T-helper 2 cell treated with Interferon-gamma antibody and Interleukin-4, amounts not matched to agents 5 μg/mL and 100 μg/mL, for 36 hours (primary cell): ENCODE measurements at regions not wholly inside any gene's neighbourhood (a gene's known extent, or its start where the extent isn't known, plus 50 kb on each side); places are given as distances from the start of the nearest gene placed in this dataset.

Source experiments
- DNase-seq: peaks from one replicate; pipeline ENCODE4 v3.0.0; 2021; ENCODE audit warnings: low spot score
- H3K27ac Mint-ChIP-seq: one replicate; pipeline ENCODE4 v1.8.0; 2021; ENCODE audit warnings: mild to moderate bottlenecking, mixed read lengths
- H3K27me3 Mint-ChIP-seq: one replicate; pipeline ENCODE4 v1.8.0; 2021; ENCODE audit warnings: low read depth, mixed read lengths
- H3K36me3 Mint-ChIP-seq: one replicate; pipeline ENCODE4 v1.8.0; 2021; ENCODE audit warnings: low read depth, mixed read lengths
- H3K4me1 Mint-ChIP-seq: one replicate; pipeline ENCODE4 v1.8.0; 2021; ENCODE audit warnings: low read depth, mixed read lengths
- H3K4me3 Mint-ChIP-seq: one replicate; pipeline ENCODE4 v1.8.0; 2022; ENCODE audit warnings: mild to moderate bottlenecking, moderate library complexity, mixed read lengths
- H3K9me3 Mint-ChIP-seq: one replicate; pipeline ENCODE4 v1.8.0; 2021; ENCODE audit warnings: mixed read lengths

DNA sequence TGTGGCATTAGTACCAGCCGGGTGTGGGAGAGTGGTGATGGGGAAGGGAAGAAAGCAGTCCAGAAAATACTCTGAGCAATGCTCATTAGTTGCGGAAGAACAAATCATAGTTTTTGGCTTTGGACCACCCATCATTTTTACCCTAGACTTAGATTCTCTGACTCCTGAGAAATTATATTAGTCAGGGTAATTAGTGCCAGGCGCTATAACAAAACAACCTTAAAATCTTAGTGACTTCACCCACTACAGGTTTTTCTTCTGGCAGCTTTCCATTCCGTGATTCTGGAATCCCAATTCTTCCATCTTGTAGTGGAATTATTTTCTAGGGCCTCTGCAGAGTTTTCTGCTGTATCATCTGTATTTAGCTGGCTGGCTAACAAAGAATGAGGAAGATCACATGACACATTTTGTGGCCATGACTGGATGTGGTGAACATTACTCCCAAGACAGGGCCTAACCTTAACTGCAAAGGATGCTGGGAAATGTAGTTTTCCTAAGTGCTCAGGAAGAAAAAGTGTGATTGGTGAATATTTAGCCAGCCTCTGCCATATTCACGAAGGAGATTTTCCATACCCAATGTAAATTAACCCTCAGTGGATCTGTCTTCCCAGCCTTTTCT is 373.0 kb upstream of the MEF2C start:
- Mint-ChIP-seq H3K4me3 (no peak overlapping the region), H3K36me3 (no peaks in the 10 kb centered on the region), H3K9me3 (no peaks in the 10 kb centered on the region), H3K4me1 (no peaks in the 10 kb centered on the region), H3K27ac (no peak overlapping the region), H3K27me3 (peaks cover 4% of the 10 kb centered on the region)
- no peak for DNase-seq

DNA sequence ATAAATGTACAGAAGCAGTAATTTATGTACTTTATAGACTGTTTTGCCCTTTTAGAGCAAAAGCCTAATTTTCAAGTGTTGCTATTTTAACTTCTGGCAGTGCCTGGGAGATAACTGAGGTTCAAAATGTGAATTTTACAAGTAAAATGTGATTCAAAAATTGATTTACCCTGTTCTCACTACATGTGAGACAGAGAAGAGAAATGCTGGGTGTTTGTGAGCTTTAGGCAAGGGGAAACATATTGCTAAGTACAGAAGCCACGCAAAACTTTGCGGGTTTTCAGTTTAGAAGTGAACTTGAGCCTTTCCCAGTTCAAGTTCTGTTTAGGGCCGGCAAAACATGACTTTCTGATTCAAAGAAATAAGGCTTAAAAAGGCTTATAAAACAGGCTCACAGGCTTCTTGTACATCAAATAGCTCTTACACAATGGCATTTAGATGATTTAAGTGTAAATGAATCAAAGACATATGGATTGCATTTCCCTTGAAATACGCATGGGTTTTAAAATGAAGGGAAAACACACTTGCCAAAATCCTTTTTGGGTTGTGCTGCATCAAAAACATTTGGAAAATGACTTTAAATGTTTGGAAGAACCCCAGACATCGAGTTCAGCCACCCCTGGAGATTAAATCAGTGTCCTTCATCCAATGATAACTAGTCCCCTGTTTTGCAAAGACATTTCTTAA is 370.8 kb upstream of the MEF2C start:
- H3K9me3 Mint-ChIP-seq, result no peaks in the 10 kb centered on the region
- no peak overlapping the region for H3K4me3 Mint-ChIP-seq
- H3K27me3 Mint-ChIP-seq, result peaks cover 2% of the 10 kb centered on the region
- no peak overlapping the region for H3K27ac Mint-ChIP-seq
- H3K36me3 Mint-ChIP-seq, result no peaks in the 10 kb centered on the region
- no peak for DNase-seq
- H3K4me1 Mint-ChIP-seq, result no peaks in the 10 kb centered on the region

DNA sequence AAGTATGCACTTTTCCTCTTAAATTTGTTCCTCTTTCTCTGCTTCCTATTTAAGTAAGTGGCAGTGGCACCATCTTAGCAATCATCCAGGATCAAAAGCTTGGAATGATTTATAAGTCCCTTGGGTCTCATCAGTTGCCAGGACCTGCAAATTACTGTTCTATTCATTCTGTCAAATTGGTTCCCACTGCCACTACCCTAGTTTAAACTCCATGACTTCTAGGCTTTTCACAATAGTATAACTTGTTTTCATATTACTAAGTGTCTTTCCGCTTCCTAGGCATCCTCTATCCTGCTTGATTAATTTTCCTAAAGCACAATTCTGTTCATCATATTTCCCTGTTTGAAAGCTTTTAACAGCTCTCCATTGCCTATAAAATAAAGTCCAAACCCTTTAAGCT is 363.9 kb upstream of the MEF2C start:
- Mint-ChIP-seq H3K4me1 (no peaks in the 10 kb centered on the region), H3K36me3 (no peaks in the 10 kb centered on the region), H3K27me3 (no peaks in the 10 kb centered on the region), H3K9me3 (no peaks in the 10 kb centered on the region), H3K27ac (no peak overlapping the region), H3K4me3 (no peak overlapping the region)
- DNase-seq, result no peak

GRCh38 chr5:89246252-89246651 is 363.3 kb upstream of the MEF2C start:
- no peaks in the 10 kb centered on the region for H3K9me3 Mint-ChIP-seq
- DNase-seq, result no peak
- H3K27ac Mint-ChIP-seq, result no peak overlapping the region
- H3K4me1 Mint-ChIP-seq, result no peaks in the 10 kb centered on the region
- no peaks in the 10 kb centered on the region for H3K27me3 Mint-ChIP-seq
- H3K36me3 Mint-ChIP-seq, result no peaks in the 10 kb centered on the region
- no peak overlapping the region for H3K4me3 Mint-ChIP-seq

DNA sequence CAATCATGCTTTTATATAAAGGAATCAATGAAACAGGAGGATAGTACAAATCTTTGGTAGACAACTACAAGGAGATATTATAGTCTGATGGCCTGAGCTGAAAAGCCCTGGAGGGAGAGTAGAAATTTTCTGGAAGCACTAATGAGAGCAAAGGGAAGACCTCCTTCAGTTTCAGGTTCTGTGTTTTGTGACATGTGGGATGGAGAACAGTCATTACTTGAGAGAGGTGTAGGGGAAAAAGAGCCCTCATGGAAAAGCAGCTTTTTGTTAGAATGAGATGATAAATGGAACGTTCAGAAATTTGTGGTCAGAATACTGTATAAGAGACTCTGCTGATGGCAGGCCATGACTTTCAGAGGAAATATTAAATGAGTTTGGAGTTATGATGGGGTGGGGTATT is 360.6 kb upstream of the MEF2C start:
- H3K9me3 Mint-ChIP-seq, result no peaks in the 10 kb centered on the region
- H3K4me3 Mint-ChIP-seq, result no peak overlapping the region
- H3K4me1 Mint-ChIP-seq, result no peaks in the 10 kb centered on the region
- H3K27me3 Mint-ChIP-seq, result no peaks in the 10 kb centered on the region
- H3K27ac Mint-ChIP-seq, result no peak overlapping the region
- DNase-seq, result no peak
- no peaks in the 10 kb centered on the region for H3K36me3 Mint-ChIP-seq

DNA sequence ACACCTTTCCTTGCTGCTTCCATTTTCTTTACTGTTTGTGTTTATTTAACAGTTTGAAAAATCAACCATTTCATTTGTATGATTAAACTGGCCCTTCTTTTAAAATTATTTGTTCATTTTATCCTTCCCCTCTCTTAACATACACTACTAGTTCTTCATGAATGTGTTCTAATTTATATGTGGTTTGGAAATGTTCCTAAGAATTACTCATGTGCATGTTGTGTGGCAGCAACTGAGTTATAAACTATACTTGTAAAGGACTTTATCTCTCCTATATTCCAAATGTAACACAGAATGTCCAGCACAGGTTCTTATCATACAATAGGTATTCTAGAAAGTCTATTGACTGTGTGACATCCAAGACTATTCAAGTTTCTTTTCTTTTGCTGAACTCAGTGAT is 358.2 kb upstream of the MEF2C start:
- Mint-ChIP-seq H3K4me3 (no peak overlapping the region), H3K27me3 (peaks cover 3% of the 10 kb centered on the region), H3K27ac (no peak overlapping the region), H3K9me3 (no peaks in the 10 kb centered on the region), H3K36me3 (no peaks in the 10 kb centered on the region), H3K4me1 (no peaks in the 10 kb centered on the region)
- DNase-seq, result no peak

DNA sequence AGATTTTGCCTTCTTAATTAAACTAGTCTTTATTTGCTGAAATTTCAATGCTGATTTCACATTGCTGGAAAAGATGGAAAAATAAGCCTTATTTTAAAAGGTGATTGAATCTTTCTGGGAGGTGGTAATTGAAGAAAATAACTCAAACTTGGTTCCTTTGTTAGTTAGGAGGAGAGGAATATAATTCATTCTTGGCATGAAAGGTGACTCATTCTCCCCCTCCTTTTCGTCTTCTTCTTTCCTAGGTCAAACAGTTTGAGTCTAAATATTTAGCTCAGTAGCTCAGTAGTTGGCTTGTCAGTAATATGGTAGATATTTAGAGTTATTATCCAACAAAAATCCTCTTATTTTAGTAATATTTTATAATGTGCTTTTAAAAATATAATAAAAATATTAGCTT is 353.9 kb upstream of the MEF2C start:
- Mint-ChIP-seq H3K4me1 (no peaks in the 10 kb centered on the region), H3K27me3 (peaks cover 6% of the 10 kb centered on the region), H3K9me3 (no peaks in the 10 kb centered on the region), H3K27ac (no peak overlapping the region), H3K4me3 (no peak overlapping the region), H3K36me3 (no peaks in the 10 kb centered on the region)
- DNase-seq, result no peak

GRCh38 chr5:89233462-89233861 is 350.5 kb upstream of the MEF2C start:
- Mint-ChIP-seq H3K4me3 (no peak overlapping the region), H3K4me1 (no peaks in the 10 kb centered on the region), H3K36me3 (no peaks in the 10 kb centered on the region), H3K27ac (no peak overlapping the region), H3K27me3 (peaks cover 6% of the 10 kb centered on the region), H3K9me3 (peaks cover 1% of the 10 kb centered on the region)
- DNase-seq, result no peak

GRCh38 chr5:89232139-89232603 is 349.2 kb upstream of the MEF2C start:
- Mint-ChIP-seq H3K27me3 (peaks cover 6% of the 10 kb centered on the region), H3K27ac (no peak overlapping the region), H3K4me1 (no peaks in the 10 kb centered on the region), H3K9me3 (peaks cover 4% of the 10 kb centered on the region), H3K4me3 (no peak overlapping the region), H3K36me3 (no peaks in the 10 kb centered on the region)
- DNase-seq, result no peak

DNA sequence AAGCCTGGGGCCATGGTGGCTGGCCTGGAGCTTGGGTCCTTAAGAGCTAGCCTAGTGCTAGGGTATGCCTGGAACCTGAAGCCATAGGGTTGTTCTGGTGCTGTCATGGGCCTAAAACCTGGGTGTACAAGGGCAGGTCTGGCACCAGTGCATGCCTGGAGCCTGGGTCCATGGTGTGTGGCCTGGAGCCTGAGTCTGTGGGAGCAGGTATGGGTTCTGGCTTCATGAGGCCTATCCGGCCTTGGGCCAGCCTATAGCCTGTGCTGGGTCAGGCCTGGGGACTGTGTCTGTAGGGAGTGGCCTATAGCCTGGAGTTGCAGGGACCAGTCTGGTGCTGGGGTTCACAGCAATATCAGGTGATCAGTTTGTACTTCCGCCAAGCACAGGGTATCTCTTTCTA is 347.2 kb upstream of the MEF2C start:
- Mint-ChIP-seq H3K4me3 (no peak overlapping the region), H3K9me3 (peaks cover 4% of the 10 kb centered on the region), H3K27me3 (peaks cover 2% of the 10 kb centered on the region), H3K27ac (no peak overlapping the region), H3K4me1 (no peaks in the 10 kb centered on the region), H3K36me3 (no peaks in the 10 kb centered on the region)
- DNase-seq, result no peak

DNA sequence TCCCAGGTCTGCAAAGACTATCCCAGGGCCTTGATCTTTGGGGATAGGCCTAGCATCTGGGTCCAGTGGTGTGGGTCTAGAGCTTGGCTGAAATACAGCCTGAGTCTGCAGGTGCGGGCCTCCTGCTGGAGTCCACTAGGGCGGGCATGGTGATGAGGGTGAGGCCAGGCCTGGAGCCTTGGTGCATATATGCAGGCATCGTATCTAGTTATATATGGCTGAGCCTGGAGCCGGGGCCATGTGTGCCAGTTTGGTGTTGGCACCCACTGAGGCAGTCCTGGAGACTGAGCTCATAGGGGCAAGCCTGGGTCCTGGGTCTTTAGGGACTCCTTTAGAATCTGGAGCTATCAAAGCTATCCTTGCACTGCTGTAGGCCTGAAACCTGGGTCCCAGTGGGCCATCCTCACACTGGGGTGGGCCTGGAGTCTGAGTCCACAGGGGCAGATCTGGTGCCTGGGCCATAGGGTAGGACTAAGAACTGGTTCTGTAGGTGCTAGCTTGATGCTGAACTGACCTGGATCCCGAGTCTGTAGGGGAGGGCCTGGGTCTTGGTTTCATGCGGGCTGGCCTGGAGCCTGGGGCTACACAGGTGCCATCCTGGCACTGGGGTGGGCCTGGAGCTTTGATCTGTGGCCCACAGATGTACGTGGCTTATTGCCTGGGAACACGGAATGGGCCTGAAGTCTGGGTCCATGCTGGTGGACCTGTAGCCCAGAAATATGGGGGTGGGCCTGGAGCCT is 346.5 kb upstream of the MEF2C start:
- no peak overlapping the region for H3K27ac Mint-ChIP-seq
- H3K36me3 Mint-ChIP-seq, result no peaks in the 10 kb centered on the region
- no peak for DNase-seq
- H3K4me3 Mint-ChIP-seq, result no peak overlapping the region
- H3K9me3 Mint-ChIP-seq, result peaks cover 4% of the 10 kb centered on the region
- H3K4me1 Mint-ChIP-seq, result no peaks in the 10 kb centered on the region
- no peaks in the 10 kb centered on the region for H3K27me3 Mint-ChIP-seq

DNA sequence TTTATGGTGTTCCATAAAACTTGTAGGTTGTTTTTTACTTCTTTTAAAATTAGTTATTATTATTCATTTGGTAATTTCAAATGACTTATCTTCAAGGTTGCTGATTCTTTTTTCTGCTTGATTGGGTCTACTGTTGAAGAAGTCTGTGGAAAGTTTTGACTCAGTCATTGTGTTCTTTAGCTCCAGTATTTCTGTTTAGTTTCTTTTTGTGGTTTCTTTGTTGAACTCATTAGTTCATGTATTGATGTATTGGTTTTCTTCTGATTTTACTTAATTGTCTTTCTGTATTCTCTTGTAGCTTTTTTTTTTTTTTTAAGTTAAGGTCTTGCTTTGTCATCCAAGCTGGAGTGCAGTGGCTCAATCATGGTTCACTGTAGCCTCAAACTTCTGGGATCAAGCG is 345.4 kb upstream of the MEF2C start:
- H3K4me3 Mint-ChIP-seq, result no peak overlapping the region
- H3K27ac Mint-ChIP-seq, result no peak overlapping the region
- no peak for DNase-seq
- H3K4me1 Mint-ChIP-seq, result no peaks in the 10 kb centered on the region
- peaks cover 4% of the 10 kb centered on the region for H3K9me3 Mint-ChIP-seq
- no peaks in the 10 kb centered on the region for H3K36me3 Mint-ChIP-seq
- H3K27me3 Mint-ChIP-seq, result no peaks in the 10 kb centered on the region

DNA sequence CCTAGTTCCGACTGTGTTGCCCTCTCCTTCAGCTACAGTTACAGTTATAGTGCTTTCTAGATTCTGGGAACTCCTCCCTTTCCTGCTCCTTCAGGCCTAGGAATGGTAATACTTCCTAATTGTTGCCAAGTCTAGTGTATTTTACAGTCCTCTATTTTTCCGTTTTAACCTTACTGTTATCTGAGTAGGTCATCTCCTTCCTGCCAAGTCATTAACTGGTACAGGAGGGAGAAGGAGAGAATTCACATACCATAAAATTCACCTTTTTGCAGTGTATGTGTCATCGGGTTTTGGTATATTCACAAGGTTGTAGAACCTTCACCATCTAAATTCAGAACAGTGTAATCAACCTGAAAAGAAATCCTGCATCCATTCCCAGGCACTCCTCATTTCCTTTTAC is 335.4 kb upstream of the MEF2C start:
- Mint-ChIP-seq H3K4me3 (no peak overlapping the region), H3K4me1 (no peaks in the 10 kb centered on the region), H3K27me3 (no peaks in the 10 kb centered on the region), H3K36me3 (no peaks in the 10 kb centered on the region), H3K9me3 (peaks cover 5% of the 10 kb centered on the region), H3K27ac (no peak overlapping the region)
- DNase-seq, result no peak

GRCh38 chr5:89216606-89217005 is 333.6 kb upstream of the MEF2C start:
- Mint-ChIP-seq H3K27me3 (no peaks in the 10 kb centered on the region), H3K9me3 (peaks cover 10% of the 10 kb centered on the region), H3K4me3 (no peak overlapping the region), H3K4me1 (no peaks in the 10 kb centered on the region), H3K36me3 (no peaks in the 10 kb centered on the region), H3K27ac (no peak overlapping the region)
- DNase-seq, result no peak
